GM23338 (cell line): ENCODE measurements at regions not wholly inside any gene's neighbourhood (a gene's known extent, or its start where the extent isn't known, plus 50 kb on each side); places are given as distances from the start of the nearest gene placed in this dataset.

ENCODE experiments used
- ATAC-seq: fragments of 200-7000 bp; cut with Tn5 transposase; 3 replicates; pipeline ENCODE4 v1.9.1; 2020
- DNase-seq: peaks from one replicate; pipeline ENCODE4 v3.0.0-alpha.2; 2015; ENCODE audit warnings: low spot score
- H2AFZ ChIP-seq: fragments of 200-600 bp; sonication (generic); 2 replicates; pipeline ENCODE4 v1.8.0; 2016; ENCODE audit warnings: antibody characterized with exemption, mild to moderate bottlenecking, moderate library complexity
- H3F3A ChIP-seq: fragments of 200-600 bp; sonication (generic); replicated peaks from 2 replicates; pipeline ENCODE4 v1.8.0; 2017; ENCODE audit warnings: antibody characterized with exemption, mixed run types, low read depth
- H3K27ac ChIP-seq: fragments of 200-600 bp; sonication (generic); 2 replicates; pipeline ENCODE4 v1.6.1; 2016; ENCODE audit warnings: low read depth
- H3K27me3 ChIP-seq: fragments of 200-600 bp; sonication (generic); 2 replicates; pipeline ENCODE4 v1.8.0; 2016; ENCODE audit warnings: mild to moderate bottlenecking, mixed run types, moderate library complexity; ENCODE audit not compliant: insufficient read depth
- H3K36me3 ChIP-seq: fragments of 200-600 bp; sonication (generic); 2 replicates; pipeline ENCODE4 v1.8.0; 2016; ENCODE audit warnings: mild to moderate bottlenecking; ENCODE audit not compliant: insufficient read depth
- H3K4me1 ChIP-seq: fragments of 200-600 bp; sonication (generic); 2 replicates; pipeline ENCODE4 v1.8.0; 2016; ENCODE audit warnings: mild to moderate bottlenecking, moderate library complexity; ENCODE audit not compliant: insufficient read depth
- H3K4me2 ChIP-seq: fragments of 200-600 bp; sonication (generic); 2 replicates; pipeline ENCODE4 v1.7.1; 2017; ENCODE audit warnings: mixed run types
- H3K4me3 ChIP-seq: fragments of 200-600 bp; sonication (generic); 2 replicates; pipeline ENCODE4 v1.6.1; 2016; ENCODE audit warnings: mixed run types
- H3K79me2 ChIP-seq: fragments of 200-600 bp; sonication (generic); replicated peaks from 2 replicates; pipeline ENCODE4 v1.8.0; 2017; ENCODE audit warnings: mild to moderate bottlenecking; ENCODE audit not compliant: insufficient read depth
- H3K9me2 ChIP-seq: fragments of 200-600 bp; sonication (generic); 2 replicates; pipeline ENCODE4 v1.8.0; 2017; ENCODE audit not compliant: insufficient read depth
- H4K20me1 ChIP-seq: fragments of 200-600 bp; sonication (generic); replicated peaks from 2 replicates; pipeline ENCODE4 v1.8.0; 2017; ENCODE audit warnings: mild to moderate bottlenecking; ENCODE audit not compliant: insufficient read depth
- H3K27ac Mint-ChIP-seq: 2 replicates; pipeline ENCODE4 v1.8.0; 2020; ENCODE audit warnings: inconsistent platforms, mild to moderate bottlenecking, moderate library complexity, mixed read lengths
- H3K27me3 Mint-ChIP-seq: 3 replicates; pipeline ENCODE4 v1.8.0; 2022; ENCODE audit warnings: low read depth, mild to moderate bottlenecking, moderate library complexity, mixed read lengths, inconsistent platforms; ENCODE audit not compliant: insufficient read depth, poor library complexity
- H3K36me3 Mint-ChIP-seq: 3 replicates; pipeline ENCODE4 v1.8.0; 2021; ENCODE audit warnings: low read depth, mild to moderate bottlenecking, inconsistent platforms, moderate library complexity, mixed read lengths
- H3K4me1 Mint-ChIP-seq: 3 replicates; pipeline ENCODE4 v1.8.0; 2020; ENCODE audit warnings: mild to moderate bottlenecking, inconsistent platforms, mixed read lengths
- H3K4me3 Mint-ChIP-seq: 3 replicates; pipeline ENCODE4 v1.8.0; 2021; ENCODE audit warnings: moderate library complexity, mild to moderate bottlenecking, inconsistent platforms, mixed read lengths
- H3K9me3 Mint-ChIP-seq: 3 replicates; pipeline ENCODE4 v1.8.0; 2020; ENCODE audit warnings: moderate library complexity, mild to moderate bottlenecking, inconsistent platforms, mixed read lengths
- CREB1 ChIP-seq: fragments of 250-450 bp; sonication (Bioruptor Pico); IDR thresholded peaks from 2 replicates; pipeline ENCODE4 v1.5.0; 2020; ENCODE audit warnings: low read depth, mild to moderate bottlenecking, moderate library complexity
- EZH2 ChIP-seq: fragments of 200-600 bp; sonication (generic); IDR thresholded peaks from one replicate; pipeline ENCODE4 v1.8.0; 2017; ENCODE audit warnings: antibody characterized with exemption, mild to moderate bottlenecking, low read depth; ENCODE audit not compliant: unreplicated experiment
- EZH2phosphoT487 ChIP-seq: fragments of 200-600 bp; sonication (generic); IDR thresholded peaks from one replicate; pipeline ENCODE4 v1.8.1; 2018; ENCODE audit warnings: antibody characterized with exemption; ENCODE audit not compliant: unreplicated experiment
- JUNB ChIP-seq: IDR thresholded peaks from one replicate; pipeline ENCODE4 v1.6.1; 2016; ENCODE audit warnings: antibody characterized with exemption; ENCODE audit not compliant: unreplicated experiment
- NANOG ChIP-seq: IDR thresholded peaks from 2 replicates; pipeline ENCODE4 v1.6.1; 2016; ENCODE audit warnings: antibody characterized with exemption, borderline replicate concordance
- STAT1 ChIP-seq: IDR thresholded peaks from one replicate; pipeline ENCODE4 v1.6.1; 2016; ENCODE audit warnings: antibody characterized with exemption; ENCODE audit not compliant: unreplicated experiment
- ZNF114 ChIP-seq: fragments of 250-450 bp; sonication (Bioruptor Pico); IDR thresholded peaks from 2 replicates; pipeline ENCODE4 v1.5.0; 2020; ENCODE audit warnings: mild to moderate bottlenecking, moderate library complexity
- TF ChIP-seq, protein P1 (sequence below), 2 experiments: fragments of 200-600 bp in 1 of 2; sonication (generic) in 1 of 2; conservative IDR thresholded peaks; 2 replicates each; pipeline versions ENCODE4 v1.5.1 to v1.6.1; 2016 to 2017; ENCODE audit warnings: antibody characterized with exemption in 2 of 2, low read depth in 2 of 2, mild to moderate bottlenecking in 2 of 2, moderate library complexity in 1 of 2
- TF ChIP-seq, protein P2 (sequence below): IDR thresholded peaks from 2 replicates; pipeline ENCODE4 v1.6.1; 2016; ENCODE audit warnings: antibody characterized with exemption
- TF ChIP-seq, protein P3 (sequence below): IDR thresholded peaks from one replicate; pipeline ENCODE4 v1.6.1; 2018; ENCODE audit warnings: antibody characterized with exemption; ENCODE audit not compliant: unreplicated experiment

DNA sequence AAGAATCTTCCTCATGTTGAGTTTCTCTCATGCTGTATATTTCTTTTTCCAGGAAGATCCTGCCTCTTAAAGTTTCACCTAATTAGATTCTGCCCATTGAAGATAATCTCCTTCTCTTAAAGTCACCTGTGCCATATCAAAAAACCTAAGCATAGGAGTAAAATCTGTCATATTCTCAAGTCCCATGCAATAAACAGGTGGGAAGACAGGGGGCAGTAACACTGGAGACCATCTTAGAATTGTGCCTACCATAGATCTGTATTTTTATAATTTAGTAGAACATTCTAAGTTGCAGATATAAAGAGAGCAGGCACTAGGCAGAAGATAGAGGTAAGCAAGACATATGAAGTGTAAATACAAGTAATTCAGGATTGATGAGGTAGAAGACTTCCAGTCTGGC is 763.5 kb upstream of the MANEA start:
- H3K9me3 Mint-ChIP-seq, result no peaks in the 10 kb centered on the region
- Histone ChIP-seq H3K36me3 (no peaks in the 10 kb centered on the region), H3F3A (no peaks in the 10 kb centered on the region), H3K9me2 (no peaks in the 10 kb centered on the region), H4K20me1 (no peaks in the 10 kb centered on the region), H3K4me3 (no peak overlapping the region), H3K4me2 (no peak overlapping the region), H3K27me3 (no peaks in the 10 kb centered on the region), H2AFZ (no peak overlapping the region), H3K27ac (no peak overlapping the region), H3K4me1 (no peaks in the 10 kb centered on the region), H3K79me2 (no peaks in the 10 kb centered on the region)
- no peaks in the 10 kb centered on the region for H3K36me3 Mint-ChIP-seq
- DNase-seq (peak; percentile 4), ATAC-seq (no peak)
- no peak overlapping the region for H3K27ac Mint-ChIP-seq
- H3K4me3 Mint-ChIP-seq, result no peak overlapping the region
- H3K4me1 Mint-ChIP-seq, result no peaks in the 10 kb centered on the region
- no peaks in the 10 kb centered on the region for H3K27me3 Mint-ChIP-seq
- TF ChIP-seq, protein P1, sequence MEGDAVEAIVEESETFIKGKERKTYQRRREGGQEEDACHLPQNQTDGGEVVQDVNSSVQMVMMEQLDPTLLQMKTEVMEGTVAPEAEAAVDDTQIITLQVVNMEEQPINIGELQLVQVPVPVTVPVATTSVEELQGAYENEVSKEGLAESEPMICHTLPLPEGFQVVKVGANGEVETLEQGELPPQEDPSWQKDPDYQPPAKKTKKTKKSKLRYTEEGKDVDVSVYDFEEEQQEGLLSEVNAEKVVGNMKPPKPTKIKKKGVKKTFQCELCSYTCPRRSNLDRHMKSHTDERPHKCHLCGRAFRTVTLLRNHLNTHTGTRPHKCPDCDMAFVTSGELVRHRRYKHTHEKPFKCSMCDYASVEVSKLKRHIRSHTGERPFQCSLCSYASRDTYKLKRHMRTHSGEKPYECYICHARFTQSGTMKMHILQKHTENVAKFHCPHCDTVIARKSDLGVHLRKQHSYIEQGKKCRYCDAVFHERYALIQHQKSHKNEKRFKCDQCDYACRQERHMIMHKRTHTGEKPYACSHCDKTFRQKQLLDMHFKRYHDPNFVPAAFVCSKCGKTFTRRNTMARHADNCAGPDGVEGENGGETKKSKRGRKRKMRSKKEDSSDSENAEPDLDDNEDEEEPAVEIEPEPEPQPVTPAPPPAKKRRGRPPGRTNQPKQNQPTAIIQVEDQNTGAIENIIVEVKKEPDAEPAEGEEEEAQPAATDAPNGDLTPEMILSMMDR (conservative IDR thresholded peaks at IDR 0.05; ENCODE audit: low read depth in 2 of 2), result peak; percentile 58 to 72
- TF ChIP-seq, protein P2, sequence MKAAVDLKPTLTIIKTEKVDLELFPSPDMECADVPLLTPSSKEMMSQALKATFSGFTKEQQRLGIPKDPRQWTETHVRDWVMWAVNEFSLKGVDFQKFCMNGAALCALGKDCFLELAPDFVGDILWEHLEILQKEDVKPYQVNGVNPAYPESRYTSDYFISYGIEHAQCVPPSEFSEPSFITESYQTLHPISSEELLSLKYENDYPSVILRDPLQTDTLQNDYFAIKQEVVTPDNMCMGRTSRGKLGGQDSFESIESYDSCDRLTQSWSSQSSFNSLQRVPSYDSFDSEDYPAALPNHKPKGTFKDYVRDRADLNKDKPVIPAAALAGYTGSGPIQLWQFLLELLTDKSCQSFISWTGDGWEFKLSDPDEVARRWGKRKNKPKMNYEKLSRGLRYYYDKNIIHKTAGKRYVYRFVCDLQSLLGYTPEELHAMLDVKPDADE, result no peak
- no peak for TF ChIP-seq EZH2

DNA sequence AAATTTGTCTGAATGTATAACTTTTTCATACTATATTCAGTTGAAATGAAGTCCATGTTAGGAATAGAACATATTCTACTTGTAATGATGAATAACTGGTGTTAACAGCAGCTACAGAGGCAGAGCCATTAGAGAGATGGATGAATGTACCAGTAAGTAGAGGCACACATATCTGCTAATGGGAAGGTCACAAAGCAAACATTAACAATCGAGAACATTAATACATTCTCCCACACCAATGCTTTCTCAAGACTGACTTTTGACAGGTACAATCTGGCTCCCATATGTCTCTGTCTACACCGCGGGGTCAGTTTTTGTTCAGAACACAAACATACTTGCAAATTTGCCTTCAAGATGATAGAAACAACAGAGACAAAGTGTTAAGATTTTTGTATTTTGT is 776.0 kb upstream of the MANEA start:
- Histone ChIP-seq H3K4me3 (no peak overlapping the region), H3K27ac (no peak overlapping the region), H3K27me3 (no peaks in the 10 kb centered on the region), H3K4me1 (no peaks in the 10 kb centered on the region), H3F3A (no peaks in the 10 kb centered on the region), H3K79me2 (no peaks in the 10 kb centered on the region), H2AFZ (no peak overlapping the region), H3K4me2 (no peak overlapping the region), H3K9me2 (no peaks in the 10 kb centered on the region), H3K36me3 (no peaks in the 10 kb centered on the region), H4K20me1 (no peaks in the 10 kb centered on the region)
- Mint-ChIP-seq H3K4me1 (no peaks in the 10 kb centered on the region), H3K36me3 (no peaks in the 10 kb centered on the region), H3K27me3 (peaks cover 2% of the 10 kb centered on the region), H3K9me3 (no peaks in the 10 kb centered on the region), H3K27ac (no peak overlapping the region), H3K4me3 (no peak overlapping the region)
- ATAC-seq, result no peak
- no peak for DNase-seq
- no peak for TF ChIP-seq ZNF114
- TF ChIP-seq STAT1, result no peak
- TF ChIP-seq NANOG, result no peak
- TF ChIP-seq, protein P1 (conservative IDR thresholded peaks at IDR 0.05; ENCODE audit: low read depth in 2 of 2), result no peak
- no peak for TF ChIP-seq EZH2phosphoT487
- TF ChIP-seq, protein P3, sequence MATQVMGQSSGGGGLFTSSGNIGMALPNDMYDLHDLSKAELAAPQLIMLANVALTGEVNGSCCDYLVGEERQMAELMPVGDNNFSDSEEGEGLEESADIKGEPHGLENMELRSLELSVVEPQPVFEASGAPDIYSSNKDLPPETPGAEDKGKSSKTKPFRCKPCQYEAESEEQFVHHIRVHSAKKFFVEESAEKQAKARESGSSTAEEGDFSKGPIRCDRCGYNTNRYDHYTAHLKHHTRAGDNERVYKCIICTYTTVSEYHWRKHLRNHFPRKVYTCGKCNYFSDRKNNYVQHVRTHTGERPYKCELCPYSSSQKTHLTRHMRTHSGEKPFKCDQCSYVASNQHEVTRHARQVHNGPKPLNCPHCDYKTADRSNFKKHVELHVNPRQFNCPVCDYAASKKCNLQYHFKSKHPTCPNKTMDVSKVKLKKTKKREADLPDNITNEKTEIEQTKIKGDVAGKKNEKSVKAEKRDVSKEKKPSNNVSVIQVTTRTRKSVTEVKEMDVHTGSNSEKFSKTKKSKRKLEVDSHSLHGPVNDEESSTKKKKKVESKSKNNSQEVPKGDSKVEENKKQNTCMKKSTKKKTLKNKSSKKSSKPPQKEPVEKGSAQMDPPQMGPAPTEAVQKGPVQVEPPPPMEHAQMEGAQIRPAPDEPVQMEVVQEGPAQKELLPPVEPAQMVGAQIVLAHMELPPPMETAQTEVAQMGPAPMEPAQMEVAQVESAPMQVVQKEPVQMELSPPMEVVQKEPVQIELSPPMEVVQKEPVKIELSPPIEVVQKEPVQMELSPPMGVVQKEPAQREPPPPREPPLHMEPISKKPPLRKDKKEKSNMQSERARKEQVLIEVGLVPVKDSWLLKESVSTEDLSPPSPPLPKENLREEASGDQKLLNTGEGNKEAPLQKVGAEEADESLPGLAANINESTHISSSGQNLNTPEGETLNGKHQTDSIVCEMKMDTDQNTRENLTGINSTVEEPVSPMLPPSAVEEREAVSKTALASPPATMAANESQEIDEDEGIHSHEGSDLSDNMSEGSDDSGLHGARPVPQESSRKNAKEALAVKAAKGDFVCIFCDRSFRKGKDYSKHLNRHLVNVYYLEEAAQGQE, result no peak
- TF ChIP-seq CREB1 (CRISPR knock-in tag), result no peak
- TF ChIP-seq EZH2, result no peak
- TF ChIP-seq JUNB, result no peak
